ENCODE measurements at regions not wholly inside any gene's neighbourhood (a gene's known extent, or its start where the extent isn't known, plus 50 kb on each side); places are given as distances from the start of the nearest gene placed in this dataset.

GRCh38 chr3:159172473-159172872 lies 370.6 kb downstream of the MFSD1 start:
- H3K4me3 ChIP-seq (ENCODE audit: low read length in 2 of 2) = no peak overlapping the region
- no peaks in the 10 kb centered on the region for H3K36me3 ChIP-seq (ENCODE audit: control insufficient read depth in 2 of 2, insufficient read depth in 2 of 2, low read length in 1 of 2)
- H3K9me3 ChIP-seq (ENCODE audit: control insufficient read depth in 2 of 2, insufficient read depth in 1 of 2, low read length in 1 of 2) = no peaks in the 10 kb centered on the region
- 83% methylated on average over 2 of the region's 2 CpGs for WGBS
- no peak overlapping the region for H3K27ac ChIP-seq (ENCODE audit: low read depth in 1 of 2, low read length in 1 of 2)
- no peaks in the 10 kb centered on the region for H3K4me1 ChIP-seq (ENCODE audit: control insufficient read depth in 2 of 2, insufficient read depth in 2 of 2, low read length in 2 of 2)
- DNase-seq (ENCODE audit: low read depth in 6 of 9, low spot score in 9 of 9) = no peak
- no peaks in the 10 kb centered on the region for H3K27me3 ChIP-seq (ENCODE audit: control insufficient read depth in 2 of 2, insufficient read depth in 1 of 2, low read length in 1 of 2)

- H3K36me3 ChIP-seq (ENCODE audit: control insufficient read depth in 2 of 2, insufficient read depth in 2 of 2, low read length in 1 of 2) = no peaks in the 10 kb centered on the region
- no peaks in the 10 kb centered on the region for H3K9me3 ChIP-seq (ENCODE audit: control insufficient read depth in 2 of 2, insufficient read depth in 1 of 2, low read length in 1 of 2)
- no peak overlapping the region for H3K27ac ChIP-seq (ENCODE audit: low read depth in 1 of 2, low read length in 1 of 2)
- whole genome bisulfite sequencing = 73% methylated on average over 7 of the region's 7 CpGs
- DNase-seq (ENCODE audit: low read depth in 6 of 9, low spot score in 9 of 9) = no peak
- H3K27me3 ChIP-seq (ENCODE audit: control insufficient read depth in 2 of 2, insufficient read depth in 1 of 2, low read length in 1 of 2) = no peaks in the 10 kb centered on the region
- H3K4me1 ChIP-seq (ENCODE audit: control insufficient read depth in 2 of 2, insufficient read depth in 2 of 2, low read length in 2 of 2) = no peaks in the 10 kb centered on the region
- no peak overlapping the region for H3K4me3 ChIP-seq (ENCODE audit: low read length in 2 of 2)
Observed at GRCh38 chr3:159174715-159175692, 373.1 kb downstream of the MFSD1 start.

GRCh38 chr3:159178209-159178897 lies 376.5 kb downstream of the MFSD1 start:
- no peaks in the 10 kb centered on the region for H3K9me3 ChIP-seq (ENCODE audit: control insufficient read depth in 2 of 2, insufficient read depth in 1 of 2, low read length in 1 of 2)
- no peak overlapping the region for H3K27ac ChIP-seq (ENCODE audit: low read depth in 1 of 2, low read length in 1 of 2)
- H3K4me1 ChIP-seq (ENCODE audit: control insufficient read depth in 2 of 2, insufficient read depth in 2 of 2, low read length in 2 of 2) = no peaks in the 10 kb centered on the region
- no peak for DNase-seq (ENCODE audit: low read depth in 6 of 9, low spot score in 9 of 9)
- WGBS = 94% methylated on average over 4 of the region's 4 CpGs
- H3K4me3 ChIP-seq (ENCODE audit: low read length in 2 of 2) = no peak overlapping the region
- H3K36me3 ChIP-seq (ENCODE audit: control insufficient read depth in 2 of 2, insufficient read depth in 2 of 2, low read length in 1 of 2) = no peaks in the 10 kb centered on the region
- H3K27me3 ChIP-seq (ENCODE audit: control insufficient read depth in 2 of 2, insufficient read depth in 1 of 2, low read length in 1 of 2) = no peaks in the 10 kb centered on the region

GRCh38 chr3:159182961-159183360 lies 381.1 kb downstream of the MFSD1 start:
- H3K9me3 ChIP-seq (ENCODE audit: control insufficient read depth in 2 of 2, insufficient read depth in 1 of 2, low read length in 1 of 2) = no peaks in the 10 kb centered on the region
- no peaks in the 10 kb centered on the region for H3K4me1 ChIP-seq (ENCODE audit: control insufficient read depth in 2 of 2, insufficient read depth in 2 of 2, low read length in 2 of 2)
- no peaks in the 10 kb centered on the region for H3K36me3 ChIP-seq (ENCODE audit: control insufficient read depth in 2 of 2, insufficient read depth in 2 of 2, low read length in 1 of 2)
- no peak for DNase-seq (ENCODE audit: low read depth in 6 of 9, low spot score in 9 of 9)
- H3K4me3 ChIP-seq (ENCODE audit: low read length in 2 of 2) = no peak overlapping the region
- no peak overlapping the region for H3K27ac ChIP-seq (ENCODE audit: low read depth in 1 of 2, low read length in 1 of 2)
- no peaks in the 10 kb centered on the region for H3K27me3 ChIP-seq (ENCODE audit: control insufficient read depth in 2 of 2, insufficient read depth in 1 of 2, low read length in 1 of 2)

- DNase-seq (ENCODE audit: low read depth in 6 of 9, low spot score in 9 of 9) = peak in 1 of 9 donors; percentile 17
- Histone ChIP-seq H3K9me3 (ENCODE audit: control insufficient read depth in 2 of 2, insufficient read depth in 1 of 2, low read length in 1 of 2) (no peaks in the 10 kb centered on the region), H3K36me3 (ENCODE audit: control insufficient read depth in 2 of 2, insufficient read depth in 2 of 2, low read length in 1 of 2) (no peaks in the 10 kb centered on the region), H3K27me3 (ENCODE audit: control insufficient read depth in 2 of 2, insufficient read depth in 1 of 2, low read length in 1 of 2) (no peaks in the 10 kb centered on the region), H3K4me3 (ENCODE audit: low read length in 2 of 2) (no peak overlapping the region), H3K4me1 (ENCODE audit: control insufficient read depth in 2 of 2, insufficient read depth in 2 of 2, low read length in 2 of 2) (no peaks in the 10 kb centered on the region), H3K27ac (ENCODE audit: low read depth in 1 of 2, low read length in 1 of 2) (no peak overlapping the region)
- 82% methylated on average over 2 of the region's 2 CpGs for WGBS
Observed at GRCh38 chr3:159185443-159186050, 383.7 kb downstream of the MFSD1 start.

DNA sequence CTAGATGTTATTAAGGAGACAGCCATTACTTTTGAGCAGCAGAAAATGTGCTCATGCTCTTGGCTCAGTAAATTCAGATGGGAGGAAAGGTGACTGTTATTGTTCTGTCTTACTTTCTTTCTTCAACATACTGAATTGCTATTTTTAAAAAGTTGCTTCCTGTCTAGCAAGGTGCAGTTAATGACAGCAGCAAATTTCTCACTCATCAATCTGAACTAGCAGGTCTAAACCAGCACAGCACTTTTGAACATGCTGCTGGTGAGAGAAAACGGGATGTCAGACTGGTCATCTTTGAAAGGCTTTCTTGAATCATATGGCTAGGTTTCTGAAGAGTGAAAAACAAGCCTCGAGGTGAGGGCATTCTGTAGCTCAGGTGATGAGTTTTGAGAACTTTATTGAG lies 384.7 kb downstream of the MFSD1 start:
- 72% methylated on average over 2 of the region's 2 CpGs for WGBS
- H3K4me1 ChIP-seq (ENCODE audit: control insufficient read depth in 2 of 2, insufficient read depth in 2 of 2, low read length in 2 of 2) = no peaks in the 10 kb centered on the region

DNA sequence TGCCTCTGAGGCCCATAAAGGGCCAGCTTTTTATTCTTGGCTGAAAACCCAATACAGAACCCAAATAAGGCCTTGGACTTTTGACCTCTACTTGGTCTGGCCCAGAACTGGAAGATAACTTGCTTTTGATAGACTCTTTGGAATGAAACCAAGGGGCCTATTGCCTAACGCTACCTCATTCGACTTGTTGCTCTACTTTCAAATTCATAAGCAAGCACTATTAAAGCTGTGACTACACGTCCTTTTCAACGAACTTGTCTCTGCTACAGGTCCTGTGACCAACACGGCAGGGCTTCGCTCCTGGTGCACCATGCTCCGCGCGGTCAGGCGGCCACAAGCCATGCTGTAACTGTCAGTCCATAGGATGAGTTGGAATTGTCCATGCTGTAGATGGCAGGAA lies 385.4 kb downstream of the MFSD1 start:
- no peak overlapping the region for H3K27ac ChIP-seq (ENCODE audit: low read depth in 1 of 2, low read length in 1 of 2)
- no peaks in the 10 kb centered on the region for H3K9me3 ChIP-seq (ENCODE audit: control insufficient read depth in 2 of 2, insufficient read depth in 1 of 2, low read length in 1 of 2)
- no peaks in the 10 kb centered on the region for H3K4me1 ChIP-seq (ENCODE audit: control insufficient read depth in 2 of 2, insufficient read depth in 2 of 2, low read length in 2 of 2)
- H3K36me3 ChIP-seq (ENCODE audit: control insufficient read depth in 2 of 2, insufficient read depth in 2 of 2, low read length in 1 of 2) = no peaks in the 10 kb centered on the region
- no peaks in the 10 kb centered on the region for H3K27me3 ChIP-seq (ENCODE audit: control insufficient read depth in 2 of 2, insufficient read depth in 1 of 2, low read length in 1 of 2)
- WGBS = 95% methylated on average over 10 of the region's 10 CpGs
- DNase-seq (ENCODE audit: low read depth in 6 of 9, low spot score in 9 of 9) = no peak
- H3K4me3 ChIP-seq (ENCODE audit: low read length in 2 of 2) = no peak overlapping the region

More for the DNA sequence above, 384.7 kb downstream of the MFSD1 start:
- H3K4me3 ChIP-seq (ENCODE audit: low read length in 2 of 2) = no peak overlapping the region
- no peak for DNase-seq (ENCODE audit: low read depth in 6 of 9, low spot score in 9 of 9)
- no peak overlapping the region for H3K27ac ChIP-seq (ENCODE audit: low read depth in 1 of 2, low read length in 1 of 2)
- H3K36me3 ChIP-seq (ENCODE audit: control insufficient read depth in 2 of 2, insufficient read depth in 2 of 2, low read length in 1 of 2) = no peaks in the 10 kb centered on the region
- H3K9me3 ChIP-seq (ENCODE audit: control insufficient read depth in 2 of 2, insufficient read depth in 1 of 2, low read length in 1 of 2) = no peaks in the 10 kb centered on the region
- no peaks in the 10 kb centered on the region for H3K27me3 ChIP-seq (ENCODE audit: control insufficient read depth in 2 of 2, insufficient read depth in 1 of 2, low read length in 1 of 2)

- 80% methylated on average over 6 of the region's 6 CpGs for WGBS
- H3K4me1 ChIP-seq (ENCODE audit: control insufficient read depth in 2 of 2, insufficient read depth in 2 of 2, low read length in 2 of 2) = no peaks in the 10 kb centered on the region
- H3K27ac ChIP-seq (ENCODE audit: low read depth in 1 of 2, low read length in 1 of 2) = no peak overlapping the region
Observed at GRCh38 chr3:159187706-159188105, 385.9 kb downstream of the MFSD1 start.

More at GRCh38 chr3:159187706-159188105, 385.9 kb downstream of the MFSD1 start:
- H3K4me3 ChIP-seq (ENCODE audit: low read length in 2 of 2) = no peak overlapping the region
- H3K9me3 ChIP-seq (ENCODE audit: control insufficient read depth in 2 of 2, insufficient read depth in 1 of 2, low read length in 1 of 2) = no peaks in the 10 kb centered on the region
- no peak for DNase-seq (ENCODE audit: low read depth in 6 of 9, low spot score in 9 of 9)
- no peaks in the 10 kb centered on the region for H3K27me3 ChIP-seq (ENCODE audit: control insufficient read depth in 2 of 2, insufficient read depth in 1 of 2, low read length in 1 of 2)
- no peaks in the 10 kb centered on the region for H3K36me3 ChIP-seq (ENCODE audit: control insufficient read depth in 2 of 2, insufficient read depth in 2 of 2, low read length in 1 of 2)

Measured in thymus (tissue), 11 donors.